ENCODE measurements at regions not wholly inside any gene's neighbourhood (a gene's known extent, or its start where the extent isn't known, plus 50 kb on each side); places are given as distances from the start of the nearest gene placed in this dataset.
"Not testable (repeated sequence)": the region's sequence is repeated elsewhere in the genome, so short reads cannot be mapped to it uniquely, and the experiment has no call there.

DNA sequence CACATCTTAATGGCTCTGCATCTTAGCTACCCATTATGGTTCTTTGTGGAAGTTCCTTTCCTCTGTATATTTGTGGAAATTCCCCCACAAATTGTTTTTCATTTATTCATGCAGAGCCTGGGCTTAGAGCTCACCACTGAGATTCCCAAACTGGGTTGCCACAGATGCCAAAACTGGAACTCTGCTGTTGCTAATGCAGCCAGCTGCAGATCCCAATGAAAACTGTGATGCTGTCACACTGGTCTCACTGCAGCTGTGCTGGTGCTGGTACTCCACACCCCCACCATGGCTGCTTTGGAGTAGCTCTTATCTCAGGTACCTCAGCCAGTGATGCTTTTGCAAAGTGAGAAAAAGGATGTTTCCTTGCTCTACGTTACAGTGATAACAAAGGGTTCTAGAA lies 87.7 kb downstream of the DCK start:
- no peak for DNase-seq

- no peak for DNase-seq
Observed at GRCh38 chr4:71093745-71094144, 100.3 kb downstream of the DCK start.

- DNase-seq: no peak
Observed at GRCh38 chr4:71094201-71094600, 100.8 kb downstream of the DCK start.

GRCh38 chr4:71095141-71095540 lies 101.7 kb downstream of the DCK start:
- DNase-seq: no peak

- no peak for DNase-seq
Observed at GRCh38 chr4:71095545-71095944, 102.1 kb downstream of the DCK start.

GRCh38 chr4:71107726-71108125 lies 114.3 kb downstream of the DCK start:
- no peak for DNase-seq

DNA sequence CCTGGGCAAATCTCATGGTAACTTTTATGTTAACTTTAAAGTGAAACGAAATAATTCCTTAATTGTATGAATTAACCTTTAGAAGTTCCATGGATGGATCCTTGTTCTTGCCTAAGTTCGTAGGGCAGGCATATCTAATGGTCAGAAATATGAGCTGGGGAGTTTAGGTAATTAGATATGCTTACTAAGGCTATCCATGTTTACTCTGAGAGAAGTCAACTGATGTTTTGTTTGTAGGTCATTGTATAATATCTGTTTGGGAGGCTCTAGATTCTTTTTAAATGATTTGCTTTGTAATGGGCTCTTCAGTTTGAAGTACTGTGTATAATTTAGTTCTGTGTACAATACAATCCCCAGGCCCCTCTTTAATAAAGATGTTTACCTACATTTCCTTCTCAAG lies 117.0 kb downstream of the DCK start:
- DNase-seq: no peak

- DNase-seq: not testable (repeated sequence)
Observed at GRCh38 chr4:71111133-71111532, 117.7 kb downstream of the DCK start.

DNA sequence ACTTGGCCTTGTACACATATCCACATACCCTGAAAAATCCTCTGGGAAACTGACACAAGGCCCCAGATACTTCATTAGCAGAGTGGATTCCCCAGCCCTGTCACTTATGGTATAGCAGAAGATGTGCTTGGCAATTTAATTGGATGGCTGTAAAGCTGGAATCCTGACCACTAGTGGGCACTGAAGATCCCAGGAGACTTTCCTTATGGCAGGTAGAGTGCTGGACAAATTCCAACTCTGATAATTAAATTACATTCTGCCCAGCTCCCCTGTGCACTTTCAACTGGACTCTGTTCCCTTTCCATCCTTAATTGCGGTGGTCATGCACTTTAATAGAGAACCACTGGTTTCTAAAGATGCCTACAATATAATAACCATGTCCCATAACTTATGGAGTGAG lies 119.8 kb downstream of the DCK start:
- no peak for DNase-seq

GRCh38 chr4:71120831-71121524 lies 127.5 kb downstream of the DCK start:
- DNase-seq: no peak

GRCh38 chr4:71123951-71124350 lies 130.5 kb downstream of the DCK start:
- no peak for DNase-seq

GRCh38 chr4:71125137-71125536 lies 131.7 kb downstream of the DCK start:
- no peak for DNase-seq

- no peak for DNase-seq
Observed at GRCh38 chr4:71126719-71127118, 133.3 kb downstream of the DCK start.

DNA sequence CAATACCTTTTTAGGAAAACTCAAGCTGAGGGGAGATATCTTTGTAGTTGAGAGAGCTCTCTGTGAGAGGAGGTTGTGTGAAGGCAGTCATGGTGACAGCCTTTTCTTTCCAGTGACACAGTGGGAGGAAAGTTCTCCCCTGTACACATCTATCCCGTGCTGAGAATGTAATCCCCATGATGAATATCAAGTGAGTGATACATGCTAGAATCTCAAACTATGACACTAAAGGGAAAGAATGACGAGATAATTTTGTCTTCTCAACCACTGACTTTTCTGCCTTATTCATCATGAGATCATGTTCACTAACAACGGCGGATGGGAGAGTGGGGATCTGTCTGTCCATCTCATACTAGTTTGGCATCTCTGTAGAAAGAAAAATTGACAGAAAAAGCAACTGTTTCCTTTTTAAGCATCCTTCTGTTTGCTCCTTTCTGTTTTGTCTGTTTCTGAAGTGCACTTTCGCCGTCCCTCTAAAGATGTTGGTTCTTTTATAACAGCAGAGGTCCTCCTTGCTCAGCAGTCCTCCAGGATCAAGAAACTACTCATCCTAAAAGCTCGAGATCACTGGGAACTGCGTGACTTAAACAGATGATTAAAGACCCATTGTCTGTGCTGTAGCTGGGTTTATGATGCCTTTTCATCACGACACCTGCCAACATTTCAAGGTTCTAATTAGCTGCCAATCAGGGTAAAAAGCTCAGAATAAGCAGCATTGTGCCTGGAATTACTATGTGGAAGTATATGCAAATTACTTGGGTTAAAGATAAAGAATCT lies 137.6 kb downstream of the DCK start:
- DNase-seq: no peak

- no peak for DNase-seq
Observed at GRCh38 chr4:71132486-71132885, 139.0 kb downstream of the DCK start.

DNA sequence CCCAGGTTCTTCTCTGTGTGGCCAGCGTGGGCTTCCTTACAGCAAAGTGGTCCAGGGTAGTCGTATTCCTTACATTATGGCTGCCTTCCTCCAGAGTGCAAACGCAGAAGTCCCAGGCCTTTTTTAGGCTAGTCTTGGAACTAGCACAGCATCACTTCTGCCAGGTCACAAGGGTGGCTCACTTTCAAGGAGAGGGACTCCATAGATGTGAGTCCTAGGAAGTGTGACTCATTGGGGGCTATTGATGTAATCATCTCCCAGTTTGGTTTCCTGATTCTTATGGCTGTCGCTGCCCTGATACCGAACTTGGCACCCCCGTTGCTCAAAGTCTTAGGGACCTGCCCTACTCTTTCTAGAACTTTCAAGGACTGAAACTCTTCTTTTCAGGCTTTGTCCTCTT lies 140.0 kb downstream of the DCK start:
- no peak for DNase-seq

- no peak for DNase-seq
Observed at GRCh38 chr4:71136071-71136470, 142.6 kb downstream of the DCK start.

- DNase-seq: no peak
Observed at GRCh38 chr4:71138007-71138615, 144.7 kb downstream of the DCK start.

DNA sequence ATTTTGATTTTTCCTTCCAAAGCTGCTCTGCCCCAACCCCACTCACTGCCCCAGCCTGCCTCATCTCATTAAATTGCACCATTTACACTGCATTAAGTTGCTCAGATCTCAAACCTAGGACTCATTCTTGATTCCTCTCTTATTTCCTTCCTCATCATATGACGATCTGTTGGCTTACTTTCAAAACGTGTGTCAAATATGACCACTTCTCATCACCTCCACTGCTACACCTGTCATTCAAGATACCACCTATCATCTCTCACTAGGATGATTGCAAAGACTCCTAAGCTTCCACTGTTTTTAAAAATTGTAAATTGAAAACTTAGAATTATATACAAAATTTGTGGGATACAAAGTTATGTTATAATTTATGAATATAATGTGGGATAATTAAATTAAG lies 147.1 kb downstream of the DCK start:
- DNase-seq: no peak

GRCh38 chr4:71141125-71141524 lies 147.7 kb downstream of the DCK start:
- no peak for DNase-seq

DNA sequence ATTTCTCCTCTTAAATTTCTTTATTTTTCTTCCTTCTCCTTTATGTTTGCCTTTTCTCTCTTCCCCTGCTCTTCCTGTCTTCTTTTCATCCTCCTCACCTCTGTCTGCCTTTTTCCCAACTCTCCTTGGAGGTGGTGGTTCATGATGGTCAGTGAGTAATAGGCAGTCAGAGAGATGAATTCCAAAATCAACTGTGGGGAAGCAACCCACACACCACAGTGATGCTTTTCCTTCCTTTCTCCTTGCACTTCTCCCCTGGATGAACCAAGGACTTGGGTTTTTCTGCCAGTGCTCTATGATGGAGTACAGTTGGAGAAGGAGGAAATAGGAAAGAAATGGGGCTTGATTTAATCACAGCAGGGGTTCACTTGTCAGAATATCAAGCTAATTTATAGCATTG lies 153.8 kb downstream of the DCK start:
- no peak for DNase-seq

DNA sequence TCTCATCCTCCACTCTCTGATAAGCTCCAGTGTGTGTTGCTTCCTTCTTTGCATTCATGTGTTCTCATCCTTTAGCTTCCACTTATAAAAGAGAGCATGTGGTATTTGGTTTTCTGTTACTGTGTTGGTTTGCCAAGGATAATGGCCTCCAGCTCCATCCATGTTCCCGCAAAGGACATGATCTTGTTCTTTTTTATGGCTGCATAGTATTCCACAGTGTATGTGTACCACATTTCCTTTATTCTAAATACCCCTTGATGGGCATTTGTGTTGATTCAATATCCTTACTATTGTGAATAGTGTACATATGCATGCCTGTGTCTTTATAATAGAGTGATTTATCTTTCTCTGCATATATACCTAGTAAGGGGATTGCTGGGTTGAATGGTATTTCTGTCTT lies 155.1 kb downstream of the DCK start:
- no peak for DNase-seq

DNA sequence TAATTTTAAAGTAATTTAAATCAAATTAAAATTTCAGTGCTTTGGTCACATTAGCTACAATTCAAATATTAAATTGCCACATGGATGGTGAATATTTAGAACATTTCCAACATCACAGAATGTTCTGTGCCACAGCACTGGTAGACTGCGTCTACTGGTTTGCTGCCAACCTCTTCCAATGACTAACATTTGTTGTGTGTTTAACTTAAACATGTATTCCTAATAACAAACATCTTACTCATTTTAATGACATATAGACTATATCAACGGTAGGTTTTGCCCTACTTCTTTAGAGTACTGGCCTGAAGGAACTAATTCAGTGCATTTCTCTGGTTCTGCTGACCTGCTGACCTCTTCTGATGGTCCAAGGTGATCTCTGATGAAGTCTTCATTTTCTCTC lies 157.6 kb downstream of the DCK start:
- DNase-seq: no peak

GRCh38 chr4:71156616-71157015 lies 163.2 kb downstream of the DCK start:
- DNase-seq: no peak
